AG20443 (cell line): ENCODE measurements at regions not wholly inside any gene's neighbourhood (a gene's known extent, or its start where the extent isn't known, plus 50 kb on each side); places are given as distances from the start of the nearest gene placed in this dataset.

Source experiments
- DNase-seq: peaks from one replicate; pipeline ENCODE4 v3.0.0; 2012; ENCODE audit warnings: low spot score, mixed read lengths

DNA sequence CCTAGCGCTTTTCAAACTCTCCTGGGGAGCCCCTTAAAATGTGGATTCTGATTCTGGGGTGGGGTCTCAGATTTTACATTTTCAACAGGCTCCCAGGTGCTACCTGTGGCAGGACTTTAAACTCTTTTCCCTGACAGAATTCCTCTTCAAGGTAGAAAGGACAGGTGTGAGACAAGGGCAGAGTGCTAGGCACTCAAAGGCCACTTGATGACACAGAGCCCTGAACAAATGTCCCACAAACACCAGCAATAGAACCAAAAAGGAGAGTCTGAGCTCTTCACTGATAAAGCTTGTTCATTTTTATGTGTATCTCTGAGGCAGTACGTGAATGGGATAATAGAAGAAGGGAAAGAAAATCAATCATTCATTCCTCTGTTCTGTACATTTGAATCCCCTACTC, 77.7 kb upstream of the PELI1 start:
- DNase-seq: no peak

DNA sequence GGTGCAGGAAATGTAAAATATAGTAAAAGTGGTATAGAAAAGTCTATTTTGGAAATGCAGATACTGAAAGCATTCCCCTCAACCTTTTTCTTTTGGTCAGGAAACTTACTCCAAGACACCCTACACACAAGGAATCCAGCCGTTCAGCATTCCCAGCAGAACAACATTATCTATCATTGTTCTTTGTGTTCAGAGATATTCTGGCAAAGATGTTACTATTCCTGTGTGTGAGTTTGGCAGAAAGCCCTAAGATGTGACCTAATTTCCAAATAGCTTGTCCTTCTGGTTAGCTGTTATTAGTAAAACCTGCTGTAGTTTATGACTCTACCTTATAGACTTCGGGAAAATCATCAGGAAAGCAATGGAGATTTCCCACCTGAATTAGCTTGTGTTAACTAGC, 78.1 kb upstream of the PELI1 start:
- DNase-seq: no peak

DNA sequence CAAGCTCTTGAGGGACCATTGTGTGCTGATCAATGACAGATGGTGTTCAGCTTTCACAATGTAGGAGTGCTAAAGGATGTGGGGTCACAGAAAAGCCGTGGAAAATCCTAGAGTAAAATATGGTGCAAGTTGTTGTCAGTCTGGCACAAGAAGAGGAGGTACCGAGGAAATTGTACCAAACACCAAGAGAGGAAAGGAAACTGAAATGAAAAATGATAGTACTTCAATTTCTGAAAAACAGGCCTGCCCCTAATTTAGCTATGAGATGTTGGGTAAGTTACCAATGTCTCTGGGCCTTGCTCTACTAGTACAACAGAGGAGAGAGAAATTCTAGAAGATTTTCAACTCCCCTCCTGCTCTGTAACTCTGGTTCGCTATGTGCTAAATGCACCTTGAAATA, 78.8 kb upstream of the PELI1 start:
- no peak for DNase-seq

GRCh38 chr2:64225491-64225890, 81.3 kb upstream of the PELI1 start:
- no peak for DNase-seq

GRCh38 chr2:64226611-64227010, 82.4 kb upstream of the PELI1 start:
- no peak for DNase-seq

- DNase-seq: no peak
Measured at GRCh38 chr2:64227603-64228125, 83.4 kb upstream of the PELI1 start.

GRCh38 chr2:64228126-64228678, 84.0 kb upstream of the PELI1 start:
- DNase-seq: peak; percentile 89

- DNase-seq: no peak
Measured at GRCh38 chr2:64228918-64229317, 84.7 kb upstream of the PELI1 start.

DNA sequence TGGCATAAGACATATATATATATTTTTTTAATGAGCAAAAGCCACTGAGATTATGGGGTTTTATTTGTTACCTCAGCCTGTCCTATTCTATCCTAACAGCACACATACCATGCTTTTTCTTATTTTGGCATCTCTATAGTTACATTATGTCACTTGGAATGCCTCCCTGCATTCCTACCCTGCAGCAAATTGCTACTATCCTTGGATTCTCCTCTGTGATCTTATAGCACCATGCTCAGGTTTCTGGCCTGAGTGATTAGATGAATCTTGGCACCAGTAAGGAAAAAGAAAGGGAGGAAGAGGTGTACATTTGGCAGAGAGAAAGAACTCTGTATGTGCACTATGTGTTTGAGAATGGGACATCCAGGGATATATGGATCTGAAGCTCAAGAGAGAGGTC, 86.3 kb upstream of the PELI1 start:
- DNase-seq: no peak

DNA sequence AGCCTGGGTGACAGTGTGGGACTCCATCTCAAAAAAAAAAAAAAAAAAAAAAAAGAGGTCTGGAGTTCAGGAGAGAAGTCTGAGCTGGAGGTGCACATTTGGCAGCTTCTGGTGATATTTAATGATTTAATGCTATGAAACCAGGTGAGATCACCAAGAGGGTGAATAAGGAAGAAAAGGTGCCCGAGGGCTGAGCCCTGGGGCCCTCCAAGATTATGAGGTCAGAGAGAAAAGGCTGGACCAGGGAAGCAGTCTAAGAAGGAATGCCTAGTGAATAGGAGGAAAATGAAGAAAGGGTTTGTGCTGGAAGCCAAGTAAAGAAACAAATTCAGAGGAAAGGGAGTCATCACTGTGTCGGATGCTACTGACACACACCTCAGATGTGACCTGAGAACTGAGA, 88.0 kb upstream of the PELI1 start:
- DNase-seq: no peak

DNA sequence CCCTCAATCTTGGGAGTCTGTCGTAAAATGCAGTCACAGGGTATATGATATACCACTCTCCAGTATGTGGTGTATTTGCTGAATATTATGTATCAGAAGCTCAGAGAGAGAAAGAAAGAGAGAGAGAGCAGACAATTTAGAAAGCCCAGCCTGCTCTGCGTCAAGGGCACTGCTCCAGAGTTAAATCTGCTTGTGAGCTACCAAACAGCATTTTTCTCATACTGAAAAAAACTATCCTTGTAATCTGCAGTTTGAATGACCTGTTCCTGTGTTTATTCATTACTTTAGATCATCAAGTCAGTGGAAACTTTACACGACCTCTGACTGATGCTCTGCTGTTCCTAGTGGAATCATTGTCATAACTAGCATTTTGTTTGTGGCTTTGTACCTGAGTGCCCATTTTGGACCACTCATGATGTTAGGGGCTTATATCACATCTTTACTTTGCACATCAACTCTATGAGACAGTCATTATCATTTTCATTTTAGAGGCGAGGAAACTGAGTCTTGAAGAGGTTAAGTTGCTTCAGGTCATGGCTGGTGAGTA, 89.2 kb upstream of the PELI1 start:
- no peak for DNase-seq

GRCh38 chr2:64234150-64234549, 89.9 kb upstream of the PELI1 start:
- DNase-seq: no peak

DNA sequence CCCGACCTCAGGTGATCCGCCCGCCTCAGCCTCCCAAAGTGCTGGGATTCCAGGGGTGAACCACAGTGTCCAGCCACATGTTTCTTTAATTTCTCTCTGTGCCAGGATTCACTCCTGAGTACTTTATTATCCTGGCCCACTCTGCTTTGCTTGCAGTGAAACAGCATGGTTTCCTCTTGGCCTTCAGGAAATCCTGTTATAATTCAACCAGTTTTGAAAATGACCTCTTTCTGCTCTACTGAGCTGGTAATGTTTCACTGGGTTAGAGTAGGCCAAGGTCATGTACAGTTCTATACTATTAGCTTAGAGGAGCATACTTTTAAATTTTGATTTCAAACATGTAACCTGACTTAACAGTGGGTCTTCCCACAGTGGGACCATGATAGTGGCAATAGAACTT, 90.6 kb upstream of the PELI1 start:
- no peak for DNase-seq

DNA sequence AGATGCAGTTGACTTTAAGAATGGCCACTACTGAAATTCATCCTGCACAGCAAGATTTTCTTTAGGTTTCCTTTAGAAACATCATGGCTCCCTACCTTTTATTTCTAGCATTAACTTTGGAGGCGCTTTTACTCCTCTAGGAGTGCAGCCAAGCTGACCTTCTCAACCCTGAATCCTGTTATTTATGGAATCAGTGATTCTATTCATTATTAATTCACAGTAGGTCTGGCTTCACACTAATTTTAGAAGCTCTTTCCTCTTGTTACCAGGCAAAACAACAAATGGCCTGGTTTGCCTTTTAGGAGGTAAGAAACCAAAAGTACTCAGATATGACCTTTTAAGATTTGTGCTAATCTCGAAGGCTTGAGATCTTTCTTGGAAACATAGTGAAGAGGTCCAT, 93.0 kb upstream of the PELI1 start:
- no peak for DNase-seq

DNA sequence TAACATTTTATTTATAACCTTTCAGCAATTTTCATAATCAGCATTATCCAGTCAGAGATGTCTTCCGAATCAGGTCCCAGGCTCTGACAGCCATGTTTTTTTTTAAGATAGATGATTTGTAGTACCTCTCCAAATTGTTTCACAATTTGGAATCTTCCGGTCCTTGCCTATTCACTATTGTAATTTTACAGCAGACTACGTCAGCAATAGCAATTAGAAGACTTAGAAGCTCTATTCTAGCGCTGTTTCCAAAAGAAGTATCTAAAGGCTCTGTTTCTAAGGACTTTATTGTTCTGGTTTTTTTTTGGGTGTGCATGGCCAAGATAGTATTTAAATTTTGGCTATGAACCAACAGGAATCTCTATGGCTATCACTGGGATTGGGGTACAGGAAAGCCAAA, 94.6 kb upstream of the PELI1 start:
- DNase-seq: no peak

DNA sequence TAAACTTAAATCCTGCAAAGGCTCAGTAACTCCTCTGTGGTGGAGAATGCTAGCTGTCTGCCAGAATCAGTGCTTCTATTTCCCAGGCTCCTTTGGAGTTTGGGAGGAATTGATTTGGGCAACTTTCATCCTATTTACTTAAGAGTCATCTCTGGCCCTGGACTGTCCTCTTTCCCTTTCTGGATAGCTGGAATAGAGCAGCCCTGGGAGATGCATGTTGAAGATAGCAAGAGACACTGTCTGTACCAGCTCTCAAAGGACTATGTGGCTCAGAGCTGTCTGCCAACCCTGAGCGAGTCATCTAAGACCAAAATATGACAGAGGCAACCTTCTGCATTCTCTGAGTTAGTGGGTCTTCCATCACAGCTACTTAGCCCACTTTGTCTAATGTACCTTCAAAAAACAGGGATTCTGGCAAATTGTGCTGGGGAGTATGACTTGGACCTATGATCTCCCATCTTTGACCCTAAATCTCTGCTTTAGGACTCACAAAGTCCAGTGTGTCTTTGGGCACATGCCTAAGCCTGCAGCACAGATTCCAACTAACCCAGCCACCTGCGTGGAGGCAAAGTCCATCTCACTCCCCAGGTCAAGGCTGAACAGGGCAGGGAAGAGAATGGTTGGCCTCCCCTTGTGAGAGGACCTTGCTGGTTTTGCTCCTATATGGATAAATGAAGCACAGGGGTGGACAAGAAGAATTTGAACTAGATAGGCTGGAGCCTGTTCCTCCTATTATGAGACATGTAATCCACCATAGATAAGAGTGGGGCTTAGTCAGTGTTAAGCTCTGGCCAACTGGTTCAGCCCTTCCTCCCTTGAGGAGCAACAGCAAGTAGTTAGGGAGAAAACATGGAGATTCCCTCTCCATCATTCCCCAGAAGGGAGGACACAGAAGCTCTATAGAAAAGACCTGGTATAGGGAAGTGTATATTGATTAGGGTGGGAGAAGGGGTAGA, 99.1 kb upstream of the PELI1 start:
- DNase-seq: no peak

DNA sequence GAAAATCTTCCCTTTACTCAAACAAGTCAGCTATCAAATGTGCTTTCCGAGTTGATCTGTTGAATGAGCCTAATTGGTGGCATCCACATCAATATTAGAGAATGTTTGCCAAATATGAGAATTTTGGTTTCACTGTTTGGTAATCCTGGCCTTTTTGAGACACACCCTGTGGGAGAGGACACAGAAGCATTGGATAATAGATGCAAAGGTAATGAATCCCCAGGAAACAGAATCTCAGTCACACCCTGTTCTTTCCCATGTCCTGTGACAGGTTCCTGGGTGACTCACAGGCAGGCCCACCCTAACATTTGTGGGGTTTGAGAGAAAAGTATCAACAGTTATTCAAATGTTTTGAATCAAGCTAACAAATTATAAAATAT, 99.8 kb upstream of the PELI1 start:
- DNase-seq: no peak

- DNase-seq: no peak
Measured at GRCh38 chr2:64245631-64246030, 101.4 kb upstream of the PELI1 start.

DNA sequence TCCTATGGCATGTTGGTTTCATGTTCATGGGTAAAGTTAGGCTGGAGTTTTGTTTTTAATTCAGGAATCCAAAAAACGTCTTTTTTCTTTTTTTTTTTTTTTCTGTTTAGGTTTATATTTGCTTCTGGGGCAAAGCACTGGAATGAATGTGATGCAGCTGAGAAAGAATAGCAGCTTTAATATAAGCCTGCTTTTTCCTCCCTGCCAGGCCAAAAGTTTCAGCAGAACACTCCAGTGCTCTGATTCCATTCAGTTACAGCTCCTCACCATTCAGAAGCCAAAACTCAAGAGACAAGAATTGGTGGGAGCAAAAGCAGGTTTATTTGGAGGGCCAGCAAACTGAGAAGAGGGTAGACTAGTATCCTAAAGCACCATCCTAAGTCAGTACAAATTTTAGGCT, 102.7 kb upstream of the PELI1 start:
- DNase-seq: no peak

DNA sequence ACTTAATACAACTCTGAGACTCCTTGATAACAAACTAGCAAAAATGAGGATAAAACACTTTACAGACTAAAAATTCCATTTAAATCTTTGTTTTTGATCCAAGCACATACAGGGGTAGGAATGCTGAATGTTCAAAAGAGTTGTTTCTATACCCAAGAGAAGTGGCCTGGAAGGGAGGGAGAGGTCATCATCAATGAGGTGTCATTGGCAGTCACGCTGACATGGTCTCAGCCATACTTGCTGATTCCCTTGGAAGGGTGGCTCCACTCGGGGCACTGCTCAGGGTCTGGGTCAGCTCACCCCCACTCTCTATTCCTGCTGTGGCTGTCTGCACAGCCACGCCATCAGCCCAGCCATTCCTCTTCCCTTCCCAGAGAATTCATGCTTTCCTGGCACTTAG, 105.2 kb upstream of the PELI1 start:
- DNase-seq: no peak

DNA sequence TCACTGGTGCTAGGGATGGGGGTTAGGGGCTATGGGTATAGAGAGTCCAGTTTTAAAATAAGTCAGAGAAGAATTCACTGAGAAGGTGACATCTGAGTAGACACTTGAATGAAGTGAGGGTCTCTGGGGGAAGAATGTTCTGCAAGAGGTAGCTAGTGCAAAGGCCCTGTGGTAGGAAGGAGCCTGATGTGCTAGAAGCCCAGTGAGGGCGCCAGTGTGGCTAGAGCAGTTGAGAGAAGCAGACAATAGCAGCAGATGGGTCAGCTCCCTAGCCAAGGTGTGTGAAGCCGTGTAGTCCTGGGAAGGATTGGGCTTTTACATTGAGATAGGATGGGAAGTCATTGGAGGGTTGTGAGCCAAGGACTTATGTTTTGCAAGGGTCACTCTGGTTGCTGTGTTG, 105.8 kb upstream of the PELI1 start:
- no peak for DNase-seq

GRCh38 chr2:64250751-64251423, 106.7 kb upstream of the PELI1 start:
- no peak for DNase-seq
